AML-193 (cell line): ENCODE measurements at regions not wholly inside any gene's neighbourhood (a gene's known extent, or its start where the extent isn't known, plus 50 kb on each side); places are given as distances from the start of the nearest gene placed in this dataset.

Experiments
- DNase-seq, 2 experiments: peaks; one replicate each; lab custom pipeline; 2025; lab: John Stamatoyannopoulos, UW

- DNase-seq = no peak
Observed at GRCh38 chr2:116645155-116645554, 1169.3 kb upstream of the DDX18 start.

GRCh38 chr2:116668691-116669090 is 1145.8 kb upstream of the DDX18 start:
- DNase-seq = no peak

GRCh38 chr2:116669782-116670181 is 1144.7 kb upstream of the DDX18 start:
- no peak for DNase-seq

GRCh38 chr2:116674188-116674587 is 1140.3 kb upstream of the DDX18 start:
- DNase-seq = no peak

- no peak for DNase-seq
Observed at GRCh38 chr2:116676776-116677175, 1137.7 kb upstream of the DDX18 start.

GRCh38 chr2:116680256-116680936 is 1134.1 kb upstream of the DDX18 start:
- DNase-seq = no peak

- no peak for DNase-seq
Observed at GRCh38 chr2:116687371-116687770, 1127.1 kb upstream of the DDX18 start.

GRCh38 chr2:116692988-116693387 is 1121.5 kb upstream of the DDX18 start:
- no peak for DNase-seq

- DNase-seq = no peak
Observed at GRCh38 chr2:116696223-116696622, 1118.3 kb upstream of the DDX18 start.

- no peak for DNase-seq
Observed at GRCh38 chr2:116696903-116697302, 1117.6 kb upstream of the DDX18 start.

GRCh38 chr2:116706396-116706795 is 1108.1 kb upstream of the DDX18 start:
- no peak for DNase-seq

GRCh38 chr2:116716038-116716437 is 1098.5 kb upstream of the DDX18 start:
- no peak for DNase-seq

GRCh38 chr2:116716444-116716843 is 1098.0 kb upstream of the DDX18 start:
- no peak for DNase-seq

GRCh38 chr2:116717832-116718231 is 1096.7 kb upstream of the DDX18 start:
- no peak for DNase-seq

GRCh38 chr2:116718451-116718850 is 1096.0 kb upstream of the DDX18 start:
- DNase-seq = no peak

- no peak for DNase-seq
Observed at GRCh38 chr2:116719836-116720235, 1094.7 kb upstream of the DDX18 start.

GRCh38 chr2:116724550-116724949 is 1089.9 kb upstream of the DDX18 start:
- no peak for DNase-seq

- DNase-seq = no peak
Observed at GRCh38 chr2:116732322-116732721, 1082.2 kb upstream of the DDX18 start.

- DNase-seq = no peak
Observed at GRCh38 chr2:116733699-116734098, 1080.8 kb upstream of the DDX18 start.

GRCh38 chr2:116737951-116738350 is 1076.5 kb upstream of the DDX18 start:
- DNase-seq = no peak

- no peak for DNase-seq
Observed at GRCh38 chr2:116747103-116747502, 1067.4 kb upstream of the DDX18 start.

- no peak for DNase-seq
Observed at GRCh38 chr2:116749994-116750393, 1064.5 kb upstream of the DDX18 start.

- no peak for DNase-seq
Observed at GRCh38 chr2:116754381-116755101, 1060.0 kb upstream of the DDX18 start.

- DNase-seq = no peak
Observed at GRCh38 chr2:116761864-116762263, 1052.6 kb upstream of the DDX18 start.
